ENCODE measurements at regions not wholly inside any gene's neighbourhood (a gene's known extent, or its start where the extent isn't known, plus 50 kb on each side); places are given as distances from the start of the nearest gene placed in this dataset.
"Not testable (repeated sequence)": the region's sequence is repeated elsewhere in the genome, so short reads cannot be mapped to it uniquely, and the experiment has no call there.

GRCh38 chr1:203401199-203401877 lies 50.4 kb upstream of the FMOD start:
- no peak for DNase-seq

DNA sequence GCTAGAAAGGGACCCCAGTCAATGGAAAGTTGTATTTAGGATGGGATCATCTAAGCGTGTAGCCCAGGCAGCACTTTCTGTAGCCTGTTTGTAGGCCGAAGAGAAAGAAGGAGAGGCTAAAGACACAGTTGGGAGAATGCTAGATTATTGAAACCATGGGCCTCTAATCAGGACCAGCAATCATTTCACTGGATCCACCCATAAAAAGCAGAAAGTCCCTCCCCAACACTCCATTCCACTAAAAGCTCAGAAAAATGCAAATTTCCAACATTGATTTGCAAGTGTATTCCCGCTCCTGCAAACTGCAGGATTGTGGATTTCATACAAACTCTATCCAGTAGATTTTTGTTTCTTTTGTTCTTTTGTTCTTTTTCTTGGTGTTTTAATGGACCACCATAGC lies 51.2 kb upstream of the FMOD start:
- DNase-seq: no peak

GRCh38 chr1:203402629-203403337 lies 51.9 kb upstream of the FMOD start:
- DNase-seq: peak; percentile 91 to 95

- DNase-seq: no peak
Observed at GRCh38 chr1:203403586-203403985, 52.7 kb upstream of the FMOD start.

- DNase-seq: no peak
Observed at GRCh38 chr1:203404546-203404945, 53.6 kb upstream of the FMOD start.

GRCh38 chr1:203405703-203406438 lies 54.9 kb upstream of the FMOD start:
- DNase-seq: no peak

GRCh38 chr1:203406446-203407045 lies 55.6 kb upstream of the FMOD start:
- DNase-seq: no peak

DNA sequence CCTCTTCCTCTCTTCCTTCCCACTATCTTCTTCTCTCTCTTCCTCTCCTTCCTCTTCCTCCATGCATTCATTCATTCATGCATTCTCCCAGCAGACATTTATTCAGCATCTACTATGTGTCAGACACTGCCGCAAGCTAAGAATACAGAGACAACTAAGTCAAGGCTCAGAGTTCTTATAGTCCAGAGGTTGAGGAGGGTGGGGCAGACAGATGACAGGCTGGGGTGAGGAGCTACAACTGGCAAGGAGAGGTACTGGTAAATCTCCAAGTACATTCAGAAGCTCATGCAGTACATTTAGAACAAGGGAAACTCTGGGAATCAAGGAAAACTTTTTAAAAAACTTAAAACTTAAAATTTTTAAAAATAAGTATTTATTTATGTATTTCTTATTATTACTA lies 56.4 kb upstream of the FMOD start:
- DNase-seq: no peak

- no peak for DNase-seq
Observed at GRCh38 chr1:203408486-203409481, 57.9 kb upstream of the FMOD start.

- no peak for DNase-seq
Observed at GRCh38 chr1:203410182-203410900, 59.4 kb upstream of the FMOD start.

DNA sequence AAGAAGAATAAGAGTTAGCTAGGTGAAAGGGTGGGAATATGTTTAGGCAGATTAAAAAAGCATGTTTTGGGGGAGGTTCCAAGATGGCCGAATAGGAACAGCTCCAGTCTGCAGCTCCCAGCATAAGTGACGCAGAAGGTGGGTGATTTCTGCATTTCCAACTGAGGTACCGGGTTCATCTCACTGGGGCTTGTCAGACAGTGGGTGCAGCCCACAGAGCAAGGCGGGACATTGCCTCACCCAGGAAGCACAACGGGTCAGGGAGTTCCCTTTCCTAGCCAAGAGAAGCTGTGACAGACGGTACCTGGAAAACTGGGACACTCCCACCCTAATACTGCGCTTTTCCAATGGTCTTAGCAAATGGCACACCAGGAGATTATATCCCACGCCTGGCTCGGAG lies 60.5 kb upstream of the FMOD start:
- not testable (repeated sequence) for DNase-seq

GRCh38 chr1:203419558-203419957 lies 56.0 kb upstream of the PRELP start:
- DNase-seq: no peak

DNA sequence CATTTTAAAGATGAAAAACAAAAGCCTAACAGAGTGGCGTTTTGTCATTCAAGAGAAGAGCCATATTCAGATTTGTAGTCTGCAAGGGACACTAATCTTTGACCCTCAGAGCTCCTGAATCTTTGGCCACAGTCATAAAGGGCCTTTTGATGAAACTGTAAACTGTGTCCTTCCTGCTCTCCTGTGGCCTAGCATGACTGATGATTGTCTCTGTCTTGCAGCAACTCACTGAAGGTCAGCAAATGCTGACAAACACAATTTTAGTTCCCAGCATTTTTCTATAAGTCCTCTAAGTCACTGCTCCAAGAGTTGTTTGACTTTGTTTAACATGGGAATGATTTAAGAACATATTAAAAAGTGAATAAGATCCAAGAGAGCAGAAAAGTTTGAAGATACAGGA lies 55.3 kb upstream of the PRELP start:
- DNase-seq: no peak

- DNase-seq: no peak
Observed at GRCh38 chr1:203421246-203421645, 54.4 kb upstream of the PRELP start.

DNA sequence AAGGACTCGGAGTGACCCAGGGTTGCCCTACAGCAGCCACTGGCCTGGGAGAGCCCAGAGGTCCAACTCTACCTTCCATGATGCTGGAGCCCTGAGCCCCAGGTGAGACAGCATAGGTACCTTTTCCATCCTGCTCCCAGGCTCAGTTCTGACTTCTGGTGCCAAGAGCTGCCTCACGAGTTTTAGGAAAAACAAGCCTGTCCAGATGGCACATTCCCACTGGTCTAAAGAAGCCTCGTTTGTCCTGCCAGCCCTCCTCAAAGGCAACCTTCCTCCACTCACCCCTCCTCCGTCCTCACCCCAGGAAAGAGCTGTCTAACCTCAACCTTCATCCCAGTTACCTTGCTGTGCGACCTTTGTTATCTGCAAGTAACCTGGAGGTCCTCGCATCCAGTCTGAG lies 53.5 kb upstream of the PRELP start:
- DNase-seq: no peak

GRCh38 chr1:203422656-203423055 lies 53.0 kb upstream of the PRELP start:
- DNase-seq: no peak

- no peak for DNase-seq
Observed at GRCh38 chr1:203424285-203424684, 51.3 kb upstream of the PRELP start.

- DNase-seq: no peak
Observed at GRCh38 chr1:203424861-203425662, 50.5 kb upstream of the PRELP start.

DNA sequence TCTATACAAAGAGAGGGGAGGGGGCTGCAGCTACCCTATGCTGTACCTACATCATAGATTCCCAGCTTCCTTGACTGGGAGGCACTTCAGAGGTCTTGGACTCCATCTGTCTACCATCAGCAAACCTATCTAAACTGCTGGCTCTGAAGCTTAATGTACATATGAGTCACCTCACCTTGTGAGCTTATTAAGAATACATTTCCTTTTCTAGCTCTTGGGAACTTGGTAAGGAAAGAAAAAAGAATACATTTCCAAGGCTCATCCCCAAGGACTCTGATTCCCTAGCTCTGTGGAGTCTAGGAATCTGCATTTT lies 50.0 kb upstream of the PRELP start:
- no peak for DNase-seq

All from right lung (tissue), 2 donors.